CD4-positive, alpha-beta T cell treated with Interleukin-2 at 100 ng/mL for 4 hours (primary cell): ENCODE measurements at regions not wholly inside any gene's neighbourhood (a gene's known extent, or its start where the extent isn't known, plus 50 kb on each side); places are given as distances from the start of the nearest gene placed in this dataset.
"Not testable (repeated sequence)": the region's sequence is repeated elsewhere in the genome, so short reads cannot be mapped to it uniquely, and the experiment has no call there.

Experiments used
- DNase-seq: peaks from one replicate; pipeline ENCODE4 v3.0.0-alpha.2; 2020; ENCODE audit warnings: low spot score

- not testable (repeated sequence) for DNase-seq
Measured at GRCh38 chr4:189697675-189698245, 242.9 kb upstream of the FRG1 start.

GRCh38 chr4:189703000-189703399 is 237.7 kb upstream of the FRG1 start:
- DNase-seq: not testable (repeated sequence)

DNA sequence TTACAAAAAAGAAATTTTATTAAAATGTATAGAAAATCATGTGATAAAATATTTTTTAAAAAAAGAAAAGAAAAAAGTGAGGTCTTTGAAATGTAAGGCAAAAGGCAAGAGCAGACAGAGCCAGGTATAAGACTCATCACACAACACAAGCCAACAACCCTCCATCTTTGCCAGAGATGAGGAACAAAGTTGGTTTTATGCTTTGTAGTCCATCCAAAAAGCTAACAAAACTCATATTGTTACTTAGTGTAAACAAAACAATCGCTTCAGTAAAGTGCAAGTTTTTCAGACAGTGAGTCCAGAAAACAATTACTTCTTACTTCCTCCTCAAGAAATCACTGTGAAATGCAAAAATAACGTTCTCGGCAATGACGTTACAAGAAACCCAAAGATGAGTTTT is 233.9 kb upstream of the FRG1 start:
- not testable (repeated sequence) for DNase-seq

DNA sequence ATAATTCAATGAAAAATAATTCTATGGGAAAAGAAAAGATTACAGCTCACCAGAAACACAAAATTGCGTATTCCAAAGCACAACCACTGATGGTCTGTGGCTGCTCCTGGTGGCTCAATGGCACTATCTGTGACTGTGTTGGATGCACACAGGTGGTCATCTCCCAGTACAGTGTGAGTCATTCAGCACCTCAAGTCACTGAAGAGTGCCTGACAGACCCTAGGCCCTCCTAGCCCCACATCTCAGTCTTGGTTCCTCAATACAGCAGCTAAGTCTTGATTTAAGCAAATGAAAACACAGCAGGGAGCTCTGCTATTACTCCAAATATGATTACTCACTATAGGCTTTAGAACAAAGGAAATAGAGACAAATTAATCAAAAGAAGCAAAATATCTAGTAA is 233.4 kb upstream of the FRG1 start:
- not testable (repeated sequence) for DNase-seq

GRCh38 chr4:189711956-189712355 is 228.7 kb upstream of the FRG1 start:
- DNase-seq: not testable (repeated sequence)

DNA sequence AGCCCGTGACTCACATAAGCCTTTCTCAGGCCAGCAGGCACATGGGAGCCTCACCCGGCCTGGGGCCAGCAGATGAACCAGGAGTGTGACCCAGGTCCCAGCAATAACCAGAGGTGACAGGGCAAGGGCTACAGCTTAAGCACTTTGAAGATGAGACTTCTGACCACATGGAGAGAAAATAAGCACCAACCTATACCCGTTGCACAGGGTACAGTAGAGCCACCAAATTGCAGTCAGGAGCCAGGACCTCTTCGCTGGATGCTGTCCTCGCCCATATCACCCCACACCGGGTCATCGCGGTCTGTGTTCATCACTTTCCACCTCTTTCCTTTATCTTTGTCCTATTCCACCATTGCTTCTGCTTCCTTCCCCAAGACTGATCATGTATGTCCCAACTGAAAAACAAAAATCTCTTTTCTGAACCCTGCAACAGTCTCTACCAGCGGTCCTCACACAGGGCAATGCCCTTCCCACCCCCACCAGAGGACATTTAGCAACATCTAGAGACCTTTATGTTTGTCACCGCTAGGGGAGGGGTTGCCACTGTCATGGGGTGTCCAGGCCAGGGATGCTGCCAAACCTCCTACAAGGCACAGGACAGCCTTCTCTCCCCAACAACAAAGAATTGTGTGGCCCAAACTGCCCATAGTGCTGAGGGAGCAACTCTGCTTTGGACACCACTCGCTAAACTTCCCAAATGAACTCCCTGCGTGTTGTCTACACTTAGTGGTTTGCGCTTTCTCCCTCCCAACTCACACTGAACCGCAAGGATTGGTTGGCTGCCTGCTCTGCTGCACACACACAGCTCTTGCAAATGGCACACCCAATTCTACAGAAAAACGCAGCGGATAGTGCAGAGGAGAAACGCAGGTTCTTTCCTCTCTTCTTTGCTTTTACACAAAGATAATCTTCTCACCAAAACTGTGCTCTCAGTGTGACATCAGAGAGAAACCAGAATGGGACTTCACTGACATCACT is 219.4 kb upstream of the FRG1 start:
- not testable (repeated sequence) for DNase-seq

DNA sequence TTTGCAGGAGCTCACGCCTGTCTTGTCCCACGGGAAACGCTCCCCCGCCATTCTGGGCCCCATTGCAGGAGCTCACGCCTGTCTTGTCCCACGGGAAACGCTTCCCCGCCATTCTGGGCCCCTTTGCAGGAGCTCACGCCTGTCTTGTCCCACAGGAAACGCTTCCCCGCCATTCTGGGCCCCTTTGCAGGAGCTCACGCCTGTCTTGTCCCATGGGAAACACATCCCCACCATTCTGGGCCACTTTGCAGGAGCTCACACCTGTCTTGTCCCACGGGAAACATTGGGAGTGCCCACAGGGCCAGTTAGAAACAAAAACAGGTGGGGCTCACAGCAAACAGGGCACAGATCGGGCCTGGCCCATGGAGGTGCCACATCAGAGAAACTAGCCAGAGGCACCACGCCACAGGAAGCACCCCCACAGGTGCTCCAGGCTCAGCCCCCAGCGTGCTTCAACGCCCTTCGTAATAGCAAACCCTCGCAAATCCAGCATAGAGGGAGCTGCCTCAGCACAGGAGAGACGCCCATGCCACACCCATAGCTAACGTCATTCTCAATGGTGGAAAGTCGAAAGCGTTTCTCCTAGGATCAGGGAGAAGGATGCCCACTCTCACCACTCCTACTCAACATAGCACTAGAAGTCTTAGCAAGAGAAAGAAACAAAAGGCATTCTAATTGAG is 218.2 kb upstream of the FRG1 start:
- not testable (repeated sequence) for DNase-seq

GRCh38 chr4:189727982-189728638 is 212.6 kb upstream of the FRG1 start:
- DNase-seq: not testable (repeated sequence)

DNA sequence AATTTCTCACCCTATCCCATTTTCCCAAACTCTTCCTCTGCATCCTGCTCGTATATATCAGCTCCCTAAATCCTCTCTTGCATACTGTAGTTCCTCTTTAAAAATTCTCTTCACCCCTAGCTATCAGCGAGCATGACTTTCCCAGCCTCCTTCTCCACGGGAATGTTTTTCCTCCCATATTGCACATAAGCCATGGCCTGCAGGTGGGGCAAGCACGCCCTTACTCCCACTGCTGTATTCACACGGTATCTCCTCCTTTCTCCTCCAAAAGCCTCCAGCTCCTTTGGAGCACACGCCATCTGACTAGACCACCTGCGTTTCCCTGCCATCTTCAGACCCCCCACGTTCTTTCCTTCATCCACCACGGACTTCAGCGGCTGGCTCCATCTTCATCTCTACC is 208.7 kb upstream of the FRG1 start:
- DNase-seq: not testable (repeated sequence)

- not testable (repeated sequence) for DNase-seq
Measured at GRCh38 chr4:189733507-189733906, 207.2 kb upstream of the FRG1 start.

- DNase-seq: not testable (repeated sequence)
Measured at GRCh38 chr4:189734648-189735267, 205.9 kb upstream of the FRG1 start.

DNA sequence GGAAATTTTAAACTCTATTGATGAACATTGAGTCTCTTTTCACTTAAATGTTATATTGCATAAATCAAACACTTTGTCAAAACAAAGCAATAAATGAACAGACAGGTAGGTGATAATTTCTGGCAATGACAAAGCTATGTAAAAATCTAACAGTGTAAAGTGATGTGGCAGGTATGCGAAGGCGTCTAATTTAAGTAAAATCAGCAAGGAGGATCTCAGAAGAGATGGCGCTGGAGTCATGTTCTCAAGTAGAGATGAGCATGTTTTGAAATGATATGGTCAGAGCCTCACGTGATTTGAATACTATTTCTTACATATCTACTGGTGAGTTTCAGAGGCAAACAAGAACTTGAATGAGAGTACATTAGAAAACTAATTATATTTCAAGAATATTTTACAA is 204.0 kb upstream of the FRG1 start:
- DNase-seq: not testable (repeated sequence)

GRCh38 chr4:189740118-189740517 is 200.6 kb upstream of the FRG1 start:
- not testable (repeated sequence) for DNase-seq

DNA sequence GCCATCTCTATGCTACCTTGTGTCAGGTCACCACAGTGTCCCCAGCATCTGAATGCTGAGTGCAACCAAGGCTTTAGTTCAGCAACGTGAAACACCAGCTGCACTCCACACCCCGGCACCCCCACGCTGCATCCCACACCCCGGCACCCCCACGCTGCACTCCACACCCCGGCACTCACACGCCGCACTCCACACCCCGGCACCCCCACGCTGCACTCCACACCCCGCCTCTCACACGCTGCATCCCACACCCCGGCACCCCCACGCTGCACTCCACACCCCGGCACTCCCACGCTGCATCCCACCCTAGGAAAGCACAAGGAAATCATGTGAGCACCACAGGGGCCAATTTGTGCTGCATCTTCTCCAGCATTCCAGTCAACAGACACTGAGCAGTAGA is 199.8 kb upstream of the FRG1 start:
- no peak for DNase-seq

- DNase-seq: not testable (repeated sequence)
Measured at GRCh38 chr4:189753092-189753491, 187.6 kb upstream of the FRG1 start.

- no peak for DNase-seq
Measured at GRCh38 chr4:189763583-189763982, 177.1 kb upstream of the FRG1 start.

DNA sequence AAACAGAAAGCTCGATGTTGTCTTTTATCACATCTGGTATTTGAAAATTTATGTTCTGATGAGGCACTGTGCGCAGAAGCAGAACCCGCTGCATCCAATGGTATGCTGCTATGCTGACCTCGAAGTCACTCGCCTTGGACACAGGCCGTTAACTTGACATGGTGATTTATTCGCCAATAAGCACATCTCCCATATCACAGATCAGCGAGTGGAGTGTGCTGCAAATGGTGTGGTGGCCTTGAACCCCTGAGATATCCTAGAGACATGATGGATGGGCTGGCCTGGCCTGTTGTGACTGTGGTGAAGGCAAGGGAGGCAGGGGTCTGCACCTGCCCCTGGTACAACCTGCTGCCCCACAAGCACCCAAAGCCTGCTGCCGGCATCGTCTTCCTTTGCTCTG is 175.4 kb upstream of the FRG1 start:
- no peak for DNase-seq

- DNase-seq: no peak
Measured at GRCh38 chr4:189765736-189766135, 174.9 kb upstream of the FRG1 start.

DNA sequence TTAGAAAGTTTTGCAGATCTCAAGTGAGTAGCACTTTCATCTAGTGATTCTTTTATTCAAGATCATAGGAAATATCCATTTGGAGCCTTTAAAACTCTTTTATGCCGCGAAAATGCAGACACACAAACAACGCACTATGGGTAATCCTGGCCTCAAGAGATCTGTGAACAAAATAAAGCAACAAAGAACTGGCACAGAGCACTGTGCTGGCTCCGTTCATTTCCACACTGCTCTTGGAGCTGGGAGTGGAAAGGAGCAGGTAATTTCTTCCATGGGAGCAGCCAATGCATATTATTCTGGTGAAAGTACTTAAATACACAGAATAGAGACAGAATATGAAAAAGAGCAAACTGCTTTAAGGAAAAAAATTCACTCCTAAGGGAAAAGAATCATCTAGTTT is 172.7 kb upstream of the FRG1 start:
- no peak for DNase-seq

- no peak for DNase-seq
Measured at GRCh38 chr4:189769131-189769530, 171.5 kb upstream of the FRG1 start.

GRCh38 chr4:189771696-189772361 is 168.8 kb upstream of the FRG1 start:
- DNase-seq: no peak
